ENCODE measurements at regions not wholly inside any gene's neighbourhood (a gene's known extent, or its start where the extent isn't known, plus 50 kb on each side); places are given as distances from the start of the nearest gene placed in this dataset.

DNA sequence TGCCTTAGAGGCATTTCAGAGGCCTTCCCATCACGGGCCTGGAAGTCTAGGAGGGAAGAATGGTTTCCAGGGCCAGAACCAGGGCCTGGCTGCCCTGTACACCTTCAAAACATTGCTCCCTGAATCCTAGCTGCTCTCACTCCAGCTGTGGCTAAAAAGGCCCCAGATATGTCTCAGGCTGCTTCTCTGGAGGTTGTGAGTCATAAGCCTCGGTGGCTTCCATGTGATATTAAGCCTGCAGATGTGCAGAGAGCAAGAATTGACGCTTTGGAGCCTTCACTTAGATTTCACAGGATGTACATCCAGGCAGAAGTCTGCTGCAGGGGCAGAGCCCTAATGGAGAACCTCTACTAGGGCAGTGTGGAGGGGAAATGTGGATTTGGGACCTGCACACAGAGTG, 502.5 kb downstream of the GRXCR1 start:
- ChIA-PET CTCF (interaction anchor here (0.6 kb wide), 1 partner anchor 1467 kb away, joined by 3 read pairs; no protein-coding TSS in a partner anchor), SMC1A (ENCODE audit: uncharacterized antibody, unreplicated experiment) (no interaction called here), POLR2A (no interaction called here), RAD21 (ENCODE audit: unreplicated experiment) (no interaction called here)
- WGBS (ENCODE audit: insufficient coverage, insufficient replicate concordance, low lambda C conversion rate, missing lambda C conversion rate), result 9% methylated on average over 3 of the region's 3 CpGs
- no TSS peak for BruUV-seq (replicated peaks)
- Histone ChIP-seq H3K36me3 (ENCODE audit: control insufficient read depth in 2 of 2, insufficient read depth in 2 of 2, low read length in 1 of 2) (no peaks in the 10 kb centered on the region), H3K27ac (ENCODE audit: control insufficient read depth, insufficient read depth) (no peak overlapping the region), H2AFZ (ENCODE audit: control insufficient read depth, low read depth, low read length) (no peak overlapping the region), H3K4me1 (ENCODE audit: control insufficient read depth, insufficient read depth, low read length) (no peaks in the 10 kb centered on the region), H3K4me3 (no peak overlapping the region), H3K4me2 (ENCODE audit: control insufficient read depth, insufficient read depth) (no peak overlapping the region), H3K79me2 (ENCODE audit: control insufficient read depth, insufficient read depth, low read length) (no peaks in the 10 kb centered on the region), H3K9me3 (replicated peaks; ENCODE audit: control insufficient read depth, insufficient read depth, low read length) (no peaks in the 10 kb centered on the region), H3K27me3 (replicated peaks in 1 of 2; ENCODE audit: control insufficient read depth in 2 of 2, insufficient read depth in 2 of 2, low read length in 1 of 2) (no peaks in the 10 kb centered on the region), H4K20me1 (ENCODE audit: control insufficient read depth, insufficient read depth) (no peaks in the 10 kb centered on the region), H3K9ac (ENCODE audit: control insufficient read depth, insufficient read depth, low read length) (no peak overlapping the region)
- FAIRE-seq (no peak), ATAC-seq (no peak), DNase-seq (ENCODE audit: low read depth, low spot score) (no peak)
- in situ Hi-C loops (cut with MboI) (no loop called here), intact Hi-C loops (cut with micrococcal nuclease; ENCODE audit: unreplicated experiment) (no loop called here)
- TF ChIP-seq HDAC6 (IDR thresholded peaks at IDR 0.05; ENCODE audit: unreplicated experiment) (no peak), SMAD1 (IDR thresholded peaks at IDR 0.05; ENCODE audit: low read depth, partially characterized antibody) (no peak), BACH1 (IDR thresholded peaks at IDR 0.05; ENCODE audit: borderline replicate concordance) (no peak), POLR2AphosphoS2 (IDR thresholded peaks at IDR 0.05; ENCODE audit: low read depth, low read length) (no peak), TCF7 (IDR thresholded peaks at IDR 0.05; ENCODE audit: borderline replicate concordance) (no peak), POU2F2 (IDR thresholded peaks at IDR 0.05; ENCODE audit: borderline replicate concordance, low read depth, low read length) (no peak), STAT1 (conservative IDR thresholded peaks at IDR 0.05) (no peak), MTA3 (IDR thresholded peaks at IDR 0.05; ENCODE audit: borderline replicate concordance, low read length) (no peak), IRF4 (IDR thresholded peaks at IDR 0.05; ENCODE audit: low read depth, low read length) (no peak), NBN (IDR thresholded peaks at IDR 0.05) (no peak), EGR1 (IDR thresholded peaks at IDR 0.05; ENCODE audit: borderline replicate concordance in 1 of 2, low read depth in 2 of 2, low read length in 2 of 2) (no peak), NRF1 (conservative IDR thresholded peaks at IDR 0.05; ENCODE audit: low read depth, low read length) (no peak), PML (IDR thresholded peaks at IDR 0.05; ENCODE audit: low read length) (no peak), KAT2A (conservative IDR thresholded peaks at IDR 0.05; ENCODE audit: control insufficient read depth, low read depth, low read length) (no peak), ZNF687 (IDR thresholded peaks at IDR 0.05) (no peak), CHD4 (IDR thresholded peaks at IDR 0.05) (no peak), CHD2 (IDR thresholded peaks at IDR 0.05; ENCODE audit: borderline replicate concordance, low read depth, low read length) (no peak)

Measured in GM12878 (cell line).